ENCODE measurements at regions not wholly inside any gene's neighbourhood (a gene's known extent, or its start where the extent isn't known, plus 50 kb on each side); places are given as distances from the start of the nearest gene placed in this dataset.
A peak's percentile ranks its signal among the peaks of the same experiment; 100 is the strongest.

DNA sequence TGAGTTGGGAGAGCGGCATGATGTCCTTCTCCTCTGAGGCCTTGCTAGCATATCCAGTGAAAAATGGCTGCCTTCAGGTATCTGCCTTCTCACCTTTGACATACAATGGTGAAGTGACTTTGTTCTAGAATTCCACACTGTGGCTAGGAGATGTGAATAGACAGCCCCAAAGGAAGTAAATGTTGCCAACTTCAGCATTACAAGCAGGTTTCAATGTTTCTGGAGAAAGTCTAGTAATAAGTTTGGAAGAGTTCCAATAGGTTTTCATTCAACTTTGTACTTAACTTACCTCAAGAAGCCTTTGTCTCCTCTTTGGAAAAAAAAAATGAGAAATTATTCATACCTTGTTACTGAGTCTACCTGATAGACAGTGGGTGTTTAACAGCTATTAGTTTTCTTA is 421.3 kb upstream of the MMADHC start:
- H3K4me1 ChIP-seq = no peaks in the 10 kb centered on the region
- intact Hi-C loops (cut with DNase I) = no loop called here
- H3K9me3 ChIP-seq = no peaks in the 10 kb centered on the region
- no peak for TF ChIP-seq POLR2A (IDR thresholded peaks at IDR 0.05)
- TF ChIP-seq, protein P1, sequence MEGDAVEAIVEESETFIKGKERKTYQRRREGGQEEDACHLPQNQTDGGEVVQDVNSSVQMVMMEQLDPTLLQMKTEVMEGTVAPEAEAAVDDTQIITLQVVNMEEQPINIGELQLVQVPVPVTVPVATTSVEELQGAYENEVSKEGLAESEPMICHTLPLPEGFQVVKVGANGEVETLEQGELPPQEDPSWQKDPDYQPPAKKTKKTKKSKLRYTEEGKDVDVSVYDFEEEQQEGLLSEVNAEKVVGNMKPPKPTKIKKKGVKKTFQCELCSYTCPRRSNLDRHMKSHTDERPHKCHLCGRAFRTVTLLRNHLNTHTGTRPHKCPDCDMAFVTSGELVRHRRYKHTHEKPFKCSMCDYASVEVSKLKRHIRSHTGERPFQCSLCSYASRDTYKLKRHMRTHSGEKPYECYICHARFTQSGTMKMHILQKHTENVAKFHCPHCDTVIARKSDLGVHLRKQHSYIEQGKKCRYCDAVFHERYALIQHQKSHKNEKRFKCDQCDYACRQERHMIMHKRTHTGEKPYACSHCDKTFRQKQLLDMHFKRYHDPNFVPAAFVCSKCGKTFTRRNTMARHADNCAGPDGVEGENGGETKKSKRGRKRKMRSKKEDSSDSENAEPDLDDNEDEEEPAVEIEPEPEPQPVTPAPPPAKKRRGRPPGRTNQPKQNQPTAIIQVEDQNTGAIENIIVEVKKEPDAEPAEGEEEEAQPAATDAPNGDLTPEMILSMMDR (IDR thresholded peaks at IDR 0.05) = no peak
- no peaks in the 10 kb centered on the region for H3K36me3 ChIP-seq (replicated peaks in 1 of 2; ENCODE audit: insufficient read depth in 1 of 2, low read depth in 2 of 2)
- H3K27ac ChIP-seq = no peak overlapping the region
- DNase-seq = no peak
- ATAC-seq = no peak
- no peaks in the 10 kb centered on the region for H3K27me3 ChIP-seq
- 95 to 100% methylated on average over 1 of the region's 1 CpG for WGBS, 2 donors
- H3K4me3 ChIP-seq = no peak overlapping the region

- H3K27ac ChIP-seq = no peak overlapping the region
- ATAC-seq = no peak
- H3K27me3 ChIP-seq = no peaks in the 10 kb centered on the region
- H3K9me3 ChIP-seq = no peaks in the 10 kb centered on the region
- H3K4me3 ChIP-seq = no peak overlapping the region
- DNase-seq = no peak
- intact Hi-C loops (cut with DNase I) = no loop called here
- 81 to 85% methylated on average over 1 of the region's 1 CpG for WGBS, 2 donors
- H3K36me3 ChIP-seq (replicated peaks in 1 of 2; ENCODE audit: insufficient read depth in 1 of 2, low read depth in 2 of 2) = no peaks in the 10 kb centered on the region
- no peaks in the 10 kb centered on the region for H3K4me1 ChIP-seq
- TF ChIP-seq POLR2A (IDR thresholded peaks at IDR 0.05) = no peak
- TF ChIP-seq, protein P1 (IDR thresholded peaks at IDR 0.05) = no peak
Measured at GRCh38 chr2:150007815-150008430, 420.3 kb upstream of the MMADHC start.

DNA sequence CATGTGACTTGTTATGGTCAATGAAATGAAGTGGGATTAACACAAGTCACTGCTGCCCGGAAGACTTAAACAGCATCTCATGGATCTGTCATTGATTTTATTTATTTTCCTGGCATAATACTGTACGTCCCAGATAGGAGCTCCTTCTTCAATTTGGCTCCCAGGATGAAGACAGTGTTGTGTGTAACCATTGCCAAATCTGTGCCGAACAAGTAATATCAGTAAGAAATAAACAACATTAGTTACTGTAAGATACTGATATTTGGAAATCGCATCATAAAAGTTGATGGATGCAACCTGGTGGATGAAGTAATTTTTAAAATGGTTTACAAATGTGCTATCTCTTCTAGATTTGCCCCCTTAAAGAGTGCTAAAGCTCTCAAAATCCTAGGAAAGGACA is 419.0 kb upstream of the MMADHC start:
- Histone ChIP-seq H3K4me1 (no peaks in the 10 kb centered on the region), H3K27me3 (no peaks in the 10 kb centered on the region), H3K9me3 (no peaks in the 10 kb centered on the region), H3K36me3 (replicated peaks in 1 of 2; ENCODE audit: insufficient read depth in 1 of 2, low read depth in 2 of 2) (no peaks in the 10 kb centered on the region), H3K27ac (no peak overlapping the region), H3K4me3 (no peak overlapping the region)
- 75 to 83% methylated on average over 4 of the region's 4 CpGs for WGBS, 2 donors
- intact Hi-C loops (cut with DNase I) = no loop called here
- no peak for DNase-seq
- no peak for ATAC-seq
- TF ChIP-seq, protein P1 (IDR thresholded peaks at IDR 0.05) = no peak
- no peak for TF ChIP-seq POLR2A (IDR thresholded peaks at IDR 0.05)

DNA sequence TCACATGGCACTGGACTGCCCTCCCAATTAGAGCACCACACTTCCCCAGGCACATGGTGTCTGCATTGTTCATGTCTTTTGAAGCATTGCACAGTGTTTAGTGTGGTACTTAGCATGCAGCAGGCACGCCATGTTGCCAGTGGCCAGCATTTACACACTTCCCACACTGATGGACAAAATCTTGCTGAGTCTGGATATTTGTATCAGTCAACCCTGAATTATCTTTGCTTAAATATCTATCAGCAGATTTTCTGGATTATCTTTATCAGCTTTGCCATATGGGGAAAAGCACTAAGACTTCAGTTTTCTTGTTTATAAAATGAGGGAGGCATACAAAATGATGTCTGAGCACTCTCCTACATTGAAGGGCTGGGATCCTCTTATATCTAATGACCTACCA is 416.0 kb upstream of the MMADHC start:
- no peaks in the 10 kb centered on the region for H3K4me1 ChIP-seq
- H3K4me3 ChIP-seq = no peak overlapping the region
- no peaks in the 10 kb centered on the region for H3K36me3 ChIP-seq (replicated peaks in 1 of 2; ENCODE audit: insufficient read depth in 1 of 2, low read depth in 2 of 2)
- H3K9me3 ChIP-seq = no peaks in the 10 kb centered on the region
- H3K27me3 ChIP-seq = no peaks in the 10 kb centered on the region
- TF ChIP-seq, protein P1 (IDR thresholded peaks at IDR 0.05) = no peak
- TF ChIP-seq POLR2A (IDR thresholded peaks at IDR 0.05) = no peak
- WGBS, 2 donors = 89 to 100% methylated on average over 1 of the region's 1 CpG
- DNase-seq = no peak
- no peak overlapping the region for H3K27ac ChIP-seq
- ATAC-seq = no peak
- intact Hi-C loops (cut with DNase I) = no loop called here

DNA sequence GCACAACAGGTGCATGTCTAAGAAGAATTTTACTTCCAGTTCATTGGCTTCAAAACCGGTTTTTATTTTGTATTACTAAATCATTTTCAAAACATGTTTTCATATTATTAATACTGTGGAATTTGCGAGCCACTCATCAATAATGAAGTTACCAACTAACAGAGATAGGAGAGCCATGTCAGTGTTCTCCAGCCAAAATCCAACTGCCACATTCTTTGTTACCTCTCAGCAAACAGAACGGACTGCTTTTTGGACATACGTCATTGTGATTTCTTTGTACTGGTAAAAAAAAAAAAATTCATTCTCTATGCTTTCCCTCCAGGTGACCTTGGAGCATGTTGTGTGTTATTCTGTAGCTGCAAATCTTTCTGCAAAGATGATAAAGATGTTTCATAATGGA is 414.2 kb upstream of the MMADHC start:
- Histone ChIP-seq H3K27me3 (no peaks in the 10 kb centered on the region), H3K9me3 (no peaks in the 10 kb centered on the region), H3K4me3 (no peak overlapping the region), H3K4me1 (no peaks in the 10 kb centered on the region), H3K36me3 (replicated peaks in 1 of 2; ENCODE audit: insufficient read depth in 1 of 2, low read depth in 2 of 2) (no peaks in the 10 kb centered on the region), H3K27ac (peak overlapping the region in 1 of 4 donors; percentile 46)
- intact Hi-C loops (cut with DNase I) = no loop called here
- ATAC-seq = peak; percentile 35
- TF ChIP-seq POLR2A (IDR thresholded peaks at IDR 0.05) = no peak
- TF ChIP-seq, protein P1 (IDR thresholded peaks at IDR 0.05) = no peak
- WGBS, 2 donors = 37 to 47% methylated on average over 4 of the region's 4 CpGs
- DNase-seq = no peak
